ENCODE measurements at regions not wholly inside any gene's neighbourhood (a gene's known extent, or its start where the extent isn't known, plus 50 kb on each side); places are given as distances from the start of the nearest gene placed in this dataset.
"Not testable (repeated sequence)": the region's sequence is repeated elsewhere in the genome, so short reads cannot be mapped to it uniquely, and the experiment has no call there.

DNA sequence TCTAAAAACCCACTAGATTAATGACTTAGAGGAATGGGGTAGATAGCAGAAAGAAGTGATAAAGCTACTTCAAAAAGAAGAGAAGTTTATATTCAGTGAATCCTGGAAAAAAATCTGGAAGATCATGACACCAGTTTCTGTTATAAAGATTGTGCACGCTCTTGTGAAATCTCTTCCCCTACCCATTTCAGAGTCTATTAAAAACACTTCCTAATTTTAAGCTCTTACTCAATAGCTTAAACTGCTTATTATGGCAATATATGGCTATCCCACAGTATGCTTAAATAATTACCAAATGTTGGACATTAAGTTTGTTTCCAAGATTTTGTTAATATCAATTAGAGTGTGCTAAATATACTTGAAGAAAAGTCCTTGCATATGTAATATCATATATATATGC, 585.3 kb upstream of the MAN1A1 start:
- no peak for DNase-seq

GRCh38 chr6:119929121-119929520, 579.6 kb upstream of the MAN1A1 start:
- DNase-seq, result no peak

DNA sequence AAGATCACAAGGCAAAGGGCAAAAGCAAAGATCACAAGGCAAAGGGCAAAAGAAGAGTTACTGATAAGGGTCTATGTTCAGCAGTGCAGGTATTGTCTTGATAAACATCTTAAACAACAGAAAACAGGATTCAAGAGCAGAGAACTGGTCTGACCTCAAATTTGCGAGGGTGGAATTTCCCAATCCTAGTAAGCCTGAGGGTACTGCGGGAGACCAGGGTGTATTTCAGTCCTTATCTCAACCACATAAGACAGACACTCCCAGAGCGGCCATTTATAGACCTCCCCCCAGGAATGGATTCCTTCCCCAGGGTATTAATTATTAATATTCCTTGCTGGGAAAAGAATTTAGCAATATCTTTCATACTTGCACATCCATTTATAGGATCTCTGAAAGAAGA, 575.3 kb upstream of the MAN1A1 start:
- not testable (repeated sequence) for DNase-seq

GRCh38 chr6:119922814-119923213, 573.3 kb upstream of the MAN1A1 start:
- no peak for DNase-seq

DNA sequence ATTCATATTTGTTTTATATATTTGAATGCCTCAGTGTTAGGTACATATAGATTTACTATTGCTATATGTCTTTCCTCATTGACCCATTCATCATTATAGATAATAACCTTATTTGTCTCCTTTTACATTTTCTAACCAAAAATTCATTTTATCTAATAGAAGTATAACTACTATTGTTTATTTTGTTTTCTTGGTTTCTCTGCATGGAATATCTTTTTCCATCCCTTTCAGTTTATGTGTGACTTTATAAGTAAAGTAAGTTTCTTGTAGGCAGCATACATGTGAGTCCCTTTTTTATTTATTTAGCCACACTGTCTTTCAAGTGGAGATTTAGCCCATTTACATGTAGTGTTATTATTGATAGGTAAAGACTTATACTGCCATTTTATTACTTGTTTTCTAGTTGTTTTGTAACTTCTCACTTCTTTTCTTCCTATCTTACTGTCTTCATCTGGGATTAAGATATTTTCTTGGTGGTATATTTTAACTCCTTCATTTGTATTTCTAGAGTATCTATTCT, 572.0 kb upstream of the MAN1A1 start:
- DNase-seq, result no peak

- DNase-seq, result no peak
Measured at GRCh38 chr6:119917186-119917585, 567.6 kb upstream of the MAN1A1 start.

DNA sequence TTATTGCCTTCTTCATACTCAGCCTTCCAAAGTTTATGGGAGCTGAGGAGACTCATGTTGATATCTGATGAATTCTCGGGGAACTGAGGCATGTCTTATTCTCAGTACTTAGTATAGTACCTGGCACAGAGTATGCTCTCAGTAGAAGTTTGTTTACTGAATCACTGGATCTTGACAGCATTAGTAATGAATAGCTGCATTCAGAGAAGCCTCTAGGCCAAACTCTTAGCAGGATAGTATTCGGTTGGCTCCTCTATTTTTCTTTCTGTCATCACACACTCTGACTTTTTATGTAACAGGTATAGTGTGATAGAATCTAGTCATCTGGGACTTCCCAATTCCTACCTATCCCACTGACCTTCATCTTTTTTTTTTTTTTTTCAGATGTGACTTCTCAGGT, 566.4 kb upstream of the MAN1A1 start:
- no peak for DNase-seq

DNA sequence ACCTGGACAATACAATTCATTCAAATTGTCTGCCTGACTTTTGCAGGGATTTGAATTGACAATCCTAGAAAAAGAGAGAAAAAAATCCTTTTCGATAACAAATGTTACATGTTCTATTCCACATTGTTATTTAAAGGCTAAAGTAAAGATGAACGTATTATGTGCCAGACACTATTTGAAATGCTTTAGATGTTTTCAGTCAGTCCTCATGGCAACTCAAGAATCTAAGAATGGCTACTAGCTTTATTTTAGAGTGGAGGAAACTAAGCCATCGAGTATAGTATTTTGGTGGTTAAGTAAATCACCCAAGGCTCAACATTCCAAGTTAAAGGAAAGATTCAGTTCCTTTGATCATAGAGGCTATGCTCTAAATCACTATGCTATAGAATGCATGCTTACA, 558.6 kb upstream of the MAN1A1 start:
- no peak for DNase-seq

DNA sequence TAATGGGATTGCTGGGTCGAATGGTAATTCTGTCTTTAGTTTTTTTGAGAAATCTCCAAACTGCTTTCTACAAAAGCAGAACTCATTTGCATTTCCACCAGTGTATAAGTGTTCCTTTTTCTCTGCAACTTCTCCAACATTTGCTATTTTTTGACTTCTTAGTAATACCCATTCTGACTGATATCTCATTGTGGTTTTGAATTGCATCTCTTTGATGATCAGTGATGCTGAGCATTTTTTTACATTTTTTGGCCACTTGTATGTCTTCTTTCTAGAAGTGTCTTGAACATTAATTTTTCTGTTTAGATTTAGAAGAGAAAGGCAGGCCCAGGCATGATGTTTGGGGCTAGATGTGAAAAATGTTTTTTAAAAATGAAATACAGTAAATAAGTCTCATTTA, 553.1 kb upstream of the MAN1A1 start:
- DNase-seq, result no peak

DNA sequence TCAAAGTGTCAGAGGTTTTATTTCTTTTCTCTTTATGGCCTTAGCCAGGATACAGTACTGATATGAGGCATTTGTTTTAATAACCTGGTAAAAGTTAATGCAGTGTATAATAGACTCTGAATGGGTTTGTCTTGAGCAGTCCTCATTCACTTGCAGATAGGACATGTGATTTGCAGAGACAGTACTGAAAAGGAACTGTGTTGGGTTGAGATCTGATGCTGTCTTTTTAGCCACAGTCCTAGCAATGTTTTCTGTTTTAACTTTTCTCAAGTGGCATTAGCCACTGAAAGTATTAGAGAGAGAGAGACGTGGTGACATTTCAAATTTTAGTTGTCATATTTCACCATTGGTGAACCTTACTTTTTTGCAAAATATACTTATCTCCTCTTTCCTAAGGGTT, 547.2 kb upstream of the MAN1A1 start:
- DNase-seq, result no peak

- DNase-seq, result no peak
Measured at GRCh38 chr6:119895626-119896025, 546.1 kb upstream of the MAN1A1 start.

DNA sequence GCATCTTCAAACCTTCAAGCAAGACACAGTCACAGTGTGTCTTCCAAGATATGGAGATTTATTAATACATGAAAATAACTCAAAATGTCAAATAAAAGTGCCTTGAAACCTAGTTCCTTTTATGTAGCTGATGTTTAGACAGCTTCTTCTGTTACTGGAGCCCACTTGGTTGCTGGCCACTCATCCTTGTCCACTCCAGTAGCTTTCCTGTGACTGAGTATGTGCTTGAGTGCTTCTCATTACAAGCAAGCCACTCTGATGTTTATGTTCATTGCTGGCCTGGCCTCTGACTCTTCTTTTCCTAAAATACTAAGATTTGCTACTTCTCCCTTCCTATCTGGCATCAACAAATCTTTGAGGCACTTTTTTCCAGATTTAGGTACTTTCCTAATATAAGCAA, 545.2 kb upstream of the MAN1A1 start:
- DNase-seq, result no peak

DNA sequence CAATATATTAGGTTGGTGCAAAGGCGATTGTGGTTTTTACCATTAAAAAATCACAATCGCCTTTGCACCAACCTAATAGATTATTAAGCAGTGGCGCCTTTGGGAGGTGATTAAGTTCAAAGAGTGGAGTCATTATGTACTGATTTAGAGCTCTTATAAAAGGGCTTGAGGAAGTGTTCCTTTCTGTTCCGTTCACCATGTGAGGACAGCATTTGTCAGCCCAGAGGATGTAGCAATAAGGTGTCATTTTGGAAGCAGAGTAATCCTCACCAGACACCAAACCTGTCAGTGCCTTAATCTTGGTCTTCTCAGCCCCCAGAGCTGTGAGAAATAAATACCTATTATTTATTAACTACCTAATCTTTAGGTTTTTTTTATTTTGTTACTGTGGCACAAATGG, 542.1 kb upstream of the MAN1A1 start:
- no peak for DNase-seq

DNA sequence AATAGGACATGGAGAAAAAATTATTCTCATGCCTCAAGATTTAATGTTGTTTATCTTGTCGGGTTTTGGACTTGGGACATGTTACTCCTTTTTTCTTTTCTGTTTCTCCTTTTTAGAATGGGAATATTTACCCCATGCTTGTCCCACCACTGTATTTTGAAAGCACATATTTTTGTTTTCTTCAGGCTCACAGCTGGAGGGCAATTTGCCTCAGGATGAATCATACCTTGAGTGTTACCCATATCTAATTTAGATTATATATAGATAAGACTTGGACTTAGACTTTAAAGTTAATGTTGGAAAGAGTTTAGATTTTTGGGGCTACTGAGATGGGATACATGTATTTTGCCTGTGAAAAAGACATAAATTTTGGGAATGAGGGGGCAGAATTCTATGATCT, 541.6 kb upstream of the MAN1A1 start:
- no peak for DNase-seq

GRCh38 chr6:119890470-119890869, 540.9 kb upstream of the MAN1A1 start:
- DNase-seq, result no peak

GRCh38 chr6:119887666-119888065, 538.1 kb upstream of the MAN1A1 start:
- DNase-seq, result no peak

- no peak for DNase-seq
Measured at GRCh38 chr6:119881416-119881815, 531.9 kb upstream of the MAN1A1 start.

GRCh38 chr6:119880840-119881239, 531.3 kb upstream of the MAN1A1 start:
- no peak for DNase-seq

DNA sequence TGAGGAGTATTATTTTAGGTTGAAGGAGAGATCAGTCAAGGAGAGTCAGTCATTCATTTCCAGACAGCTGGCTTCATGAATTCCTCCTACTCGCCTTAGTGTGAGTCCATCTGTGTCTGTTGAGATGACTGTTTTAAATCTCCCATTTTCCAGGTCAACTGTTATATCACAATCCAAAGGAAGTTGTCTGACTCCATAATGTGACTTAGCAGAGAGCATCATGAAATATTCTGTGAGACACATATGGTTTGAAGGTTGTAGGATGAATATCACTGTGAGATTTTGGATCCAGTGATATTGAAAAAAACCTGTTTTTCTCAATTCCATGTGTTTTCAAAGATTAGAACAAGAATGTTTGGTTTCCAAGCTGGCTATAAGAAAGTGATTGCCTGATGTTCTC, 530.2 kb upstream of the MAN1A1 start:
- no peak for DNase-seq

DNA sequence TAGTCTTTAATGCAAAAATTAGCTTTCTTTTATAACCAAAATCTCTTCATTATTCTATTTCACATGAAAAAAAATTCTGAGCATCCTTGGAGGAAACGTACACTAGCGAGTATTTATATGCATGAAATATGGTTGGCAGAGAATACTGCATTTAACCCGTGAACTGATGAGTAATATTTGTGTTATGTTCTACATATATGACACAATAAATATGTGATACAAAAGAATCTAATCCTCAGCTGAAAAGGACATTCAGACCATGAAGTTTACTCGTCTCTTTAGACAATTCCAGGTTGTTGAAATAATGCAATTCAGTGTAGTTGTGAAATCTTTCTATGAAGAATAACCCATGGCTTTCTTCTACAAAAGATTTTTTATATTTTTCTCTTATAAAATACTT, 524.8 kb upstream of the MAN1A1 start:
- DNase-seq, result no peak

DNA sequence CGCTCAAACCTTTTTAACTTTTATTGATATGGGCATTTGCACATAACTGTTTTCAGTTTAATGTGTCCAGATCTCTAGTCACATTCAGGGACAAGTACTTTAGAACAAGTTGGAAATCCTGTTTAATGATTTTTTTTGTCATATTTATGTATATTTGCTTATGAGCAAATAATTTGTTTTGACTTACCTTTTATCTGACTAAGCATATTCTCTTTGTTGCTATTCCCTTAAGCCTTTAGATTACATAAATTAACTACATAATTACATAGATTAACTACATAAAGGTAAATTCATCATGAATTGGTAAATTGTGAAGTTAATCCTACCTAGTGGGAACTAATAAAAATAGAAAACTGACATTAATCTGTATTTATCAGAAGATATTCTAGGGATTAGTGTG, 523.5 kb upstream of the MAN1A1 start:
- DNase-seq, result no peak

DNA sequence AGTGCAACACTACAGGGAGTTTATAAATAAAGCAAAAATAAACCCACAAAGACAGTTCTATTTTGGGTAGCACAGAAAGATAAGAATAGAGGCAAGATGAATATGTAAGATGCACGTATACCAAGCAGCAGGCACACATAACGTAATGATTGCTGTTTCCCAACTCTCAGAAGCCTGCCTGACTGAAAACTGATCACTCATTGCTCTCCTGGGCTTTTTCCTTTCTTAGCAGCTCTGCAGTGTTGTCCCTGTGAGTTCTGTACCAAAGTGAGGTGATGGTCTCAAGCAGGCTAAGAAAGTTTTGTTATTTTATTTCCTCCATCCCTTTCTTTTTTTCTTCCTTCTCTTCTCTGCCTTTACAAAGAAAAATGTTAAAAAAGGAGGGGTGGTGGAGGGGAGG, 522.0 kb upstream of the MAN1A1 start:
- no peak for DNase-seq

DNA sequence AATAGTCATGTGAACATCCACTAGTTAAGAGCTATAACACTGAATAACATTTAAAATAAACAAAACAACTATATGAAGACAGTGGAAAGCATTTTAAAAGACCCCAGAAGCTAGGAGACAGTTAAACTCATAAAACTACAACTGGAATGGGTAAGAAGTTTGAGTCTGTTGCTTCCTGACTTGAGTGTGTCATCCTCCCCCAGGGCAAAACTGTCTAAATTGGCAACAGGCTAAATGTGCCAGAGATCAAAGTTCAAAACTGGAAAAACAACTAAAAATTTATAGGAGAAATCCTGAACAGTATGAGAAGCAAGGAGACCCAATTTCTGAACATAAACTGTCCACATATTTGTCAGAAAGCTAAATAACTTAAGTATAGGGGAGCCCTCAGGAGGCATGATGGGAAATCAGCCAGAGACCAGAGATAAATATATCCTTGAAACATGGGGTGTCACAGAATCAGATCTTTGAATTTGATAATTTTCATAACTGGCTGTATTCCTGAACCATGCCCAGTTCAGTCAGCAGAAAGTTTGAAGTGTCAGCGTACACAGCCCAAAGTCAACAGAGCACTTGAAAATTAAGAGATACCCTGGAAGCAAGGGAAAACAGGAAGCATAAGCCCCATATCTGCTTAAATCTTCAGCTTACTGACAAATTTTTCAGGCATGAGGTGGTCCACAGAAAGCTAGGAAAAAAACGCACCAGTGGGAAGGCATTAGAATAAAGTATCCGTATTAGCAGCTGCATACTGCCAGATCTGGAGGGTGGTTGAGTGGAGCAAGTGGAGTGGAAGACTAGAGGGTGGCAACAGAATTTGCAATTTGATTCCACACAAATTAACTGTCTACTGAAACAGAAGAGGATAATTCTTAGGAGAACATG, 516.1 kb upstream of the MAN1A1 start:
- DNase-seq, result no peak

GRCh38 chr6:119862719-119863118, 513.2 kb upstream of the MAN1A1 start:
- no peak for DNase-seq

- DNase-seq, result no peak
Measured at GRCh38 chr6:119858901-119859300, 509.3 kb upstream of the MAN1A1 start.

Data from activated CD8-positive, alpha-beta memory T cell treated with anti-CD3 and anti-CD28 coated beads, Interleukin-2, amount 50 U/mL, for 48 hours (primary cell).